ENCODE measurements at regions not wholly inside any gene's neighbourhood (a gene's known extent, or its start where the extent isn't known, plus 50 kb on each side); places are given as distances from the start of the nearest gene placed in this dataset.

DNA sequence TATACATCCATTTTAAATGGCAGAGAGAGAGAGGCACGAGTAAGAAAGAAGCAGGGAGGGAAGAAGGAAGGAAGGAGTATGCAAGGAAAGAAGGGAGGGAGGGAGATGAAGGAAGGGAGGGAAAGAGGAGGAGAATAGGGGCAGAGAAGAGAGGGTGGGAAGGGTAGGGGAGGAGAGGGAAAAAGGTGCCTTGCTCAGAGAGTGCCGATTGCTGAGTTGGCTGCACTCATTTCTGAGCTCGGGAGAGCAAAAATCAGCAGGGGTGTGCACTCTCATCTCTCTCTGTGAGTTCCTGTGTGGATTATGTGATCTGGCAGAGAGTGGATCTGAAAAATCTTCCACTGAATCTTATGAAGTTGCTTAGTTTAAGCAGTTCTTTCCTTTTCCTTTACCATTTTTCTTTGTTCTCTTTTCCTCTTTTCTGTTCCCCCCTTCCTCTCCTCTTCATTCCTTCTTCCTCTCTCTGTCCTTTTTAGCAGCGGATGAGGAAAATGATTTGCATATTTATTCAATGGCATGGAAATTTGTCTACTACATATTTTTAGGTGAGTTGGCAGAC, 108.7 kb downstream of the PERP start:
- POLR2A ChIA-PET: no interaction called here
- DNase-seq (no peak), ATAC-seq (no peak)
- peaks cover 0 to 5% (median under 1%) of the 10 kb centered on the region in 4 donors for H3K4me1 Mint-ChIP-seq
- peaks cover 0 to 11% (median 5%) of the 10 kb centered on the region in 3 donors for H3K36me3 Mint-ChIP-seq
- H3K27ac Mint-ChIP-seq: no peak overlapping the region
- H3K9me3 Mint-ChIP-seq: peaks cover 0 to 17% (median 9%) of the 10 kb centered on the region in 9 donors
- peaks cover 0 to 5% (median 3%) of the 10 kb centered on the region in 5 donors for H3K27me3 Mint-ChIP-seq
- H3K4me3 Mint-ChIP-seq: no peak overlapping the region

DNA sequence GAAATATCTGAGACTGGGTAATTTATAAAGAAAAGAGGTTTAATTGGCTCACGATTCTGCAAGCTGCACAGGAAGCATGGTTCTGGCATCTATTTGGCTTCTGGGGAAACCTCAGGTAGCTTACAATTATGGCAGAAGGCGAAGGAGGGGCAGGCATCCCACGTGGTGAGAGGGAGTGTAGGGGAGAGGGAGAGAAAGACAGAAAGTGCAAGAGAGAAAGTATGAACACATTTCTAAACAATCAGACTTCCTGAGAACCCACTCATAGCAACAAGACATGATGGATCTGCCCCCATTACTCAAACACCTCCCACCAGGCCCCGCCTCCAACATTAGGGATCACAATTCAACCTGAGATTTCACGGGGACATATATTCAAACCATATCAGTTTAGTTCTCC, 107.4 kb downstream of the PERP start:
- ATAC-seq: no peak
- POLR2A ChIA-PET: no interaction called here
- no peak for DNase-seq
- peaks cover 0 to 11% (median 5%) of the 10 kb centered on the region in 3 donors for H3K36me3 Mint-ChIP-seq
- peak overlapping the region in 1 of 10 donors; percentile 71 for H3K27ac Mint-ChIP-seq
- peaks cover 0 to 5% (median under 1%) of the 10 kb centered on the region in 4 donors for H3K4me1 Mint-ChIP-seq
- H3K27me3 Mint-ChIP-seq: peaks cover 0 to 7% (median 3%) of the 10 kb centered on the region in 5 donors
- H3K9me3 Mint-ChIP-seq: peaks cover 0 to 17% (median 9%) of the 10 kb centered on the region in 9 donors
- no peak overlapping the region for H3K4me3 Mint-ChIP-seq

DNA sequence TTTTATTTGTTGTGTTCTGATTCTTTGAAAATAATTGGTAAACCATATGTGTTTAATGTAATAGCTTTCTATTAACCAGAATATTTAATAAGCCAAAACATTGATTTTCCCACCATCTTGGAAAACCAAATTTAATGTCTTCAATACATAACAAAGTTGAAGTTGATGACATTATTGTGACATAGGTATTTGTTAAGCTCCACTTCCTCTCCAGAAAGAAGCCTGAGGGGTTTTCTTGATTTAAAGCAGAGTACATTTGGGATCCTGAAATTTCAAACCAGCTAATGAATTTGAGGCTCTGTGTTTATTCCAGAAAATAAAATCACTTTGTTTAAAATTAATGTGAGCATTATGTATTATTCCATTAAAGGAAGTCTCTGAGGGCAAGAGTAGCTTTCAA, 106.3 kb downstream of the PERP start:
- no peak overlapping the region for H3K27ac Mint-ChIP-seq
- peaks cover 0 to 7% (median 3%) of the 10 kb centered on the region in 4 donors for H3K4me1 Mint-ChIP-seq
- peaks cover 0 to 7% (median 1%) of the 10 kb centered on the region in 5 donors for H3K27me3 Mint-ChIP-seq

GRCh38 chr6:138001750-138002349, 105.4 kb downstream of the PERP start:
- H3K27ac Mint-ChIP-seq: peak overlapping the region in 1 of 10 donors; percentile 59
- H3K4me3 Mint-ChIP-seq: no peak overlapping the region
- peaks cover 0 to 9% (median 3%) of the 10 kb centered on the region in 4 donors for H3K4me1 Mint-ChIP-seq
- DNase-seq (peak; percentile 24 to 77 (median 58)), ATAC-seq (peak; percentile 49 to 68)
- peaks cover 0 to 6% (median under 1%) of the 10 kb centered on the region in 3 donors for H3K36me3 Mint-ChIP-seq
- peaks cover 0 to 12% (median 4%) of the 10 kb centered on the region in 9 donors for H3K9me3 Mint-ChIP-seq
- peaks cover 0 to 4% (median under 1%) of the 10 kb centered on the region in 5 donors for H3K27me3 Mint-ChIP-seq
- POLR2A ChIA-PET: no interaction called here

More for the DNA sequence above, 106.3 kb downstream of the PERP start:
- no peak overlapping the region for H3K4me3 Mint-ChIP-seq
- peaks cover 0 to 11% (median 5%) of the 10 kb centered on the region in 3 donors for H3K36me3 Mint-ChIP-seq
- DNase-seq (no peak), ATAC-seq (no peak)
- POLR2A ChIA-PET: interaction anchor here (1.0 kb wide), 1 partner anchor 107 kb away, joined by 3 read pairs; no protein-coding TSS in a partner anchor
- H3K9me3 Mint-ChIP-seq: peaks cover 0 to 17% (median 9%) of the 10 kb centered on the region in 9 donors

DNA sequence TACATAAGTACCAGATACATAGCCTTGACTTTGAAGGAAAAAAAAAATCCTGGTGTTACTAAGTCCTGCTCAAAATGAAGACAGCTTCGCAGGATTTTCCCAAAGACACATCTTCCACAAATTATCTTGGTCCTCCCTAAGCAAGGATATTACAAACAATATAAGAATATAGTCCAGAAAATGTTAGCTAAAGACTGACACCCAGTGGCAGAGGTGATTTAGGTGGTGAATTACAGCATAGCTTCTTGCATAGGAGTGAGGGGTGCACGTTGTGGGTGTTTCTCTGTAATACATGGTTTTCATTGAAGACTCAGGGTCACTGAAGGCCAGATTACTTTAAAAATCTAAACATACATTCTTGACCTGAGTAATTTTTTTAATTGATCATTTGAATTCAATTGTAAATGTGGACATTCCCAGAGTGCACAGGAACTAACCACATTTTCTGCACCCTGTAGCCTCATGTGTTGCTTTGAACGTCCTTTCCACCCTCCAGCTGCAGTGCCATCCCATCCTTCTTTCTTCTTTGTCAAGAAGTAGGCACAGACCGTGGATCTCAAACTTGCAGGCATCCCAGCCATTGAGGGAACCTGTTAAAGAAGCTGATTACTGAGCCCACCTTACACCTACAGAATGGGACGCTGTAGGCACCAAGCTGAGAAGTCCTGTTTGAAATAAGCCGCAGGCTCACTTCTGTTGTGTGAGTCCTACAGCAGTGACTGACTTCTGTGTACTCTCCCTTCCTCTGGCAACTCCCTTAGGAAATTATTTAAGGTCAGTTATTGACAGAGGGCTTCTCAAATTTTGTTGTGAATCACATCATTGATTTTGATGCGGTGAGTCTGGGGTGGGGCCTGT, 102.6 kb downstream of the PERP start:
- ATAC-seq (peak in 1 of 2 donors; percentile 44), DNase-seq (peak in 1 of 10 donors; percentile 5)
- no peaks in the 10 kb centered on the region for H3K36me3 Mint-ChIP-seq
- peaks cover 0 to 4% (median 0%) of the 10 kb centered on the region in 5 donors for H3K27me3 Mint-ChIP-seq
- no peak overlapping the region for H3K4me3 Mint-ChIP-seq
- no peaks in the 10 kb centered on the region for H3K9me3 Mint-ChIP-seq
- peaks cover 0 to 9% (median 3%) of the 10 kb centered on the region in 4 donors for H3K4me1 Mint-ChIP-seq
- no peak overlapping the region for H3K27ac Mint-ChIP-seq
- POLR2A ChIA-PET: no interaction called here

DNA sequence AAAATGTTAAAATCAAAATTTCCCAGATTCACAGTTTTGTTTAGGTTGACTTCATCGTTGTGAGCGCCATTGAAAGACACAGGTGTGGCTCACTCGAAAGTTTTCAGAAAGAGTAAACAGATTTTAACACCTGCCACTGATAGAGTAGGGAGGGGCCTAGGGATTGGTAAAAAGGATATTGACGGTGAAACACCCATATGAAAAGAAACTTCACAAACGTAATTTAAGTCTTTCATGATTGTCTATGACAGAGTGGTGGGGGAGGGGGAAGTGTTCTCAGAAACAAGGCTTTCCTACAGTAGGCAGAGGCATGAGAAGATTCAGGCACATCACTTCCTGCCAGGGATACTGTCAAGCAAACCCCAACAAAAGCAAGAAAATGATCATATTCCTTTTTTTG, 101.4 kb downstream of the PERP start:
- ATAC-seq: peak in 1 of 2 donors; percentile 74
- Mint-ChIP-seq H3K9me3 (no peaks in the 10 kb centered on the region), H3K4me3 (no peak overlapping the region), H3K36me3 (no peaks in the 10 kb centered on the region), H3K27me3 (peaks cover 0 to 4% (median 0%) of the 10 kb centered on the region in 5 donors), H3K27ac (peak overlapping the region in 1 of 10 donors; percentile 23), H3K4me1 (peaks cover 0 to 9% (median 3%) of the 10 kb centered on the region in 4 donors)
- peak in 1 of 10 donors; percentile 6 for DNase-seq
- POLR2A ChIA-PET: no interaction called here

GRCh38 chr6:138007014-138007472, 100.2 kb downstream of the PERP start:
- peak in 1 of 10 donors; percentile 11 for DNase-seq
- Mint-ChIP-seq H3K36me3 (no peaks in the 10 kb centered on the region), H3K4me1 (peaks cover 0 to 9% (median under 1%) of the 10 kb centered on the region in 4 donors), H3K27me3 (peaks cover 0 to 4% (median 0%) of the 10 kb centered on the region in 5 donors), H3K9me3 (no peaks in the 10 kb centered on the region), H3K4me3 (no peak overlapping the region), H3K27ac (peak overlapping the region in 2 of 10 donors; percentile 7 to 53)
- ATAC-seq: no peak
- POLR2A ChIA-PET: no interaction called here

DNA sequence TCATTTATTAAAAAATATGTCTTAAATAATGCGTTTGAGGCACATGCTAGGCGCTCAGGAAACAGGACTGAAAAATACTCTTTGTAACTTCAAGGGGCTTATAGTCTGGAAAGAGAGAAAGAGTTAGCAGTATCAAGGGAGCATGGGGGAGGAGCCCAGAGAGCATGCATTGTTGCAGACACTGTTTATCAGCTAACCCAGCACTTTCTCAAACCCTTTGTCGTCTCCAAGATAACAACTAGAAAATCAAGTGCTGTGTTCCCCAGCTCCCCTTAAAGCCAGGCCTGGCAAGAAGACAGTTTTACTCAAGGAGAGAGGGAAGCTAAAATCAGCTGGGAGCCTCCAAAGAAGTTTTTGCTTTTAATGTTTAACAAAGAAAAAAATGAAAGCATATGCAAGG, 98.4 kb downstream of the PERP start:
- Mint-ChIP-seq H3K4me3 (no peak overlapping the region), H3K4me1 (peaks cover 0 to 9% (median 0%) of the 10 kb centered on the region in 4 donors), H3K27ac (no peak overlapping the region), H3K27me3 (no peaks in the 10 kb centered on the region), H3K36me3 (no peaks in the 10 kb centered on the region), H3K9me3 (no peaks in the 10 kb centered on the region)
- POLR2A ChIA-PET: interaction anchor here (0.7 kb wide), 1 partner anchor 996 kb away, joined by 8 read pairs; no protein-coding TSS in a partner anchor
- ATAC-seq (no peak), DNase-seq (no peak)

DNA sequence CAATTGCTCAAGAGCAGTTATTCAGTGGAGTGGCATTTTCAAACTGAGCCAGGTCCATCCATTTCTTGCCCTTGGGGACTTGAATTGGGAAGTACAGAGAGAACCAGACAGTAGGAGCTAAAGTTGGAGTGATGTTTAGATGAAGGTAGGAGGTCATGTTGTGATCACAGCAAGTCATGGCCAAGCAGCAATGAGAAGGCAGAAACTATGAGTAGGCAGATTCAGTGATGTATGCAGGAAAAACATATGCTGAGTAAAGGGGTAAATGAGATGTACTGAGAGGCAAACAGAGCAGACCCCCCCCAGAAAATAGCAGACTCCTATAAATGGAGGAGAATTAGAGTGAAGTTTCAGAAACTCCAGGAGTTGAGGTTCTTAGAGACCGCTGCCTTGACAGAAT, 95.8 kb downstream of the PERP start:
- Mint-ChIP-seq H3K4me3 (no peak overlapping the region), H3K36me3 (no peaks in the 10 kb centered on the region), H3K27ac (no peak overlapping the region), H3K4me1 (no peaks in the 10 kb centered on the region), H3K27me3 (no peaks in the 10 kb centered on the region), H3K9me3 (no peaks in the 10 kb centered on the region)
- ATAC-seq (no peak), DNase-seq (no peak)
- POLR2A ChIA-PET: no interaction called here

DNA sequence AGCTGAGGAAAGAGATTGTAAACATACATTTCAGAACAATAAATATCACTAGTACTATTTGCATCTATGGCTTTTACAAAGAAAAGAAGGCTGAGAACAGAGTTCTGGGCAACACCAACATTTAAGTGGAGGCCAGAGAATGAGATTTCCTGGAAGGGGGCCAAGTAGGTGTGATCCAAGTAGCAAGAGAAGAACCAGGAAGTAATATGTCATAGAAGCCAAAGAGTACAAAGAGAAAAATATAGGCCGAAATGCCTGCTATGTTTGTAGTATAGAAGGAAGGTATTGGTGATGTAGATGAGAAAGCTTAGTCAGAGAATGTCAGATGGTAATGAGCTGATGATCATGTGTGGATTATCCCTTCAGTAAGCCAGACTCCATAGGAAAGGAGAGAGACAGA, 94.5 kb downstream of the PERP start:
- POLR2A ChIA-PET: interaction anchor here (0.6 kb wide), 1 partner anchor 9 kb away, joined by 4 read pairs; no protein-coding TSS in a partner anchor
- Mint-ChIP-seq H3K36me3 (no peaks in the 10 kb centered on the region), H3K4me3 (no peak overlapping the region), H3K27ac (no peak overlapping the region), H3K4me1 (no peaks in the 10 kb centered on the region), H3K9me3 (no peaks in the 10 kb centered on the region), H3K27me3 (no peaks in the 10 kb centered on the region)
- ATAC-seq: no peak
- peak in 2 of 10 donors; percentile 4 to 18 for DNase-seq

DNA sequence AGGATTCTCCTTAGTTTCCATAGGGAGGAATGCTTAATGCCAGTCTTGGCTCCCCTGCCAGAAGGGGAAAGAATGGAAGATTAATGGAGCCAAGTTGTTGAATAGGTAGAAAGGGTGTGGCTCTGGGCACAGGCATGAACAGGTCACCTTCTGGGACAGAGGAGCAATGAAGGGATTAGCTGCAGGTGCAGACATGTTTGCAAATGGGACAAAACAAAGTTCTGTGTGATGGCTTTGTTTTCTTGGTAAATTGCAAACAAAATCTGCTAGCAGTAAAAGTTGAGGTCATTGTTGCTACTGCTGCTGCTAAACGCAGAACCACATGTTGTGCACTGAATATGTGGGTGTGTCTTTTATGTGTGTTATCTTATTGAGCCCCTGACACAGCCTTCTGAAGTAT, 93.3 kb downstream of the PERP start:
- POLR2A ChIA-PET: no interaction called here
- no peaks in the 10 kb centered on the region for H3K36me3 Mint-ChIP-seq
- ATAC-seq (no peak), DNase-seq (no peak)
- no peak overlapping the region for H3K4me3 Mint-ChIP-seq
- peaks cover 0 to 3% (median 0%) of the 10 kb centered on the region in 5 donors for H3K27me3 Mint-ChIP-seq
- no peaks in the 10 kb centered on the region for H3K4me1 Mint-ChIP-seq
- no peaks in the 10 kb centered on the region for H3K9me3 Mint-ChIP-seq
- H3K27ac Mint-ChIP-seq: no peak overlapping the region

DNA sequence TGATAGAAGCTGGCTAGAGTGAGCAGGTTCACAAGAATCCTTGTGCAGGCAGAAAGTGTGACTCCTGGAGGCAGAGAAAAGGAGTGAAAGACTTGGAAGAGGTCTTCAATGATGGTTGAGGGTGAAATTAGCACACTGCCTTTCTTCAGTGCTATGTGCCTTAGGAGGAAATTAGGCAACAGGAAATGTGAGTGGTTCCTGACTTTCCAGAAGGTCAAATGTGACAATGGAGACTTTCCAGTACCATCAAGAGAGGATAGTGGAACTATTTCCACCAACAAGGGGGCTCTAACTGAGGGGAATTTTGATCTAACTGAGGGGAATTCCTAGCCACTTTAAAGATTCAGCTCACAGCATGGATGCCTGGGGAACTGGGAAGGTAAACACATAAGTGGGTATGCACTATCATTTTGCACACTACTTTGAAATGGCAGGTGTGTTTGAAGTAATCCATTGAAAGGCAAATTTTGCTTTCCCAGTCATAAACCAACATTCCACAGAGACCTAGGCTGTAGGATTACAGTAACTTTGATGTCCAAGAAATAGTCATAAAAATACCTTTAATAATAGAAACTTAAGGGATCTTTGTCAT, 90.0 kb downstream of the PERP start:
- H3K4me1 Mint-ChIP-seq: no peaks in the 10 kb centered on the region
- H3K36me3 Mint-ChIP-seq: no peaks in the 10 kb centered on the region
- H3K9me3 Mint-ChIP-seq: no peaks in the 10 kb centered on the region
- DNase-seq (no peak), ATAC-seq (no peak)
- H3K4me3 Mint-ChIP-seq: no peak overlapping the region
- H3K27ac Mint-ChIP-seq: no peak overlapping the region
- peaks cover 0 to 9% (median 5%) of the 10 kb centered on the region in 5 donors for H3K27me3 Mint-ChIP-seq
- POLR2A ChIA-PET: no interaction called here

Measured in naive thymus-derived CD8-positive, alpha-beta T cell (primary cell).